AG09309 (cell line): ENCODE measurements at regions not wholly inside any gene's neighbourhood (a gene's known extent, or its start where the extent isn't known, plus 50 kb on each side); places are given as distances from the start of the nearest gene placed in this dataset.

ENCODE experiments used
- DNase-seq: peaks from one replicate; pipeline ENCODE4 v3.0.0-alpha.2; 2010; ENCODE audit warnings: low read depth
- H3K4me3 ChIP-seq: 2 replicates; pipeline ENCODE4 v1.5.1; 2011; ENCODE audit warnings: mild to moderate bottlenecking, low read depth, low read length, moderate library complexity; ENCODE audit not compliant: control insufficient read depth
- TF ChIP-seq, protein P1 (sequence below): IDR thresholded peaks from 2 replicates; pipeline ENCODE4 v1.5.1; 2011; ENCODE audit warnings: mild to moderate bottlenecking, low read depth, low read length, inconsistent platforms; ENCODE audit not compliant: insufficient read depth, control insufficient read depth; ENCODE audit errors: missing control alignments

DNA sequence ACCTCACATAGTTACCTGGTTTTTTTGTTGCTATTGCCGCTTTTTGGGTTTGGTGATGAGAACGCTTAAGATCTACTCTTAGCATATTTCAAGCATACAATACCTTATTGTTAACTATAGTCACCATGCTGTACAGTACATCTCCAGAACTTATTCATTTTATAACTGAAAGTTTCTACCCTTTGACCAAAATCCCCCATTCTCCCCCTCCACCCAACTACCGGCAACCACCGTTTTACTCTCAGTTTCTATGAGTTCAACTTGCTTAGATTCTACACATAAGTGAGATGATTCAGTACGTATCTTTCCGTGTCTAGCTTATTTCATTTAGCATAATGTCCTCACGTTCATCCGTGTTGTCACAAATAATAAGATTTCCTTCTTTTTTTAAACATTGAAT is 86.7 kb upstream of the IL6 start:
- DNase-seq = no peak
- no peak overlapping the region for H3K4me3 ChIP-seq
- TF ChIP-seq, protein P1, sequence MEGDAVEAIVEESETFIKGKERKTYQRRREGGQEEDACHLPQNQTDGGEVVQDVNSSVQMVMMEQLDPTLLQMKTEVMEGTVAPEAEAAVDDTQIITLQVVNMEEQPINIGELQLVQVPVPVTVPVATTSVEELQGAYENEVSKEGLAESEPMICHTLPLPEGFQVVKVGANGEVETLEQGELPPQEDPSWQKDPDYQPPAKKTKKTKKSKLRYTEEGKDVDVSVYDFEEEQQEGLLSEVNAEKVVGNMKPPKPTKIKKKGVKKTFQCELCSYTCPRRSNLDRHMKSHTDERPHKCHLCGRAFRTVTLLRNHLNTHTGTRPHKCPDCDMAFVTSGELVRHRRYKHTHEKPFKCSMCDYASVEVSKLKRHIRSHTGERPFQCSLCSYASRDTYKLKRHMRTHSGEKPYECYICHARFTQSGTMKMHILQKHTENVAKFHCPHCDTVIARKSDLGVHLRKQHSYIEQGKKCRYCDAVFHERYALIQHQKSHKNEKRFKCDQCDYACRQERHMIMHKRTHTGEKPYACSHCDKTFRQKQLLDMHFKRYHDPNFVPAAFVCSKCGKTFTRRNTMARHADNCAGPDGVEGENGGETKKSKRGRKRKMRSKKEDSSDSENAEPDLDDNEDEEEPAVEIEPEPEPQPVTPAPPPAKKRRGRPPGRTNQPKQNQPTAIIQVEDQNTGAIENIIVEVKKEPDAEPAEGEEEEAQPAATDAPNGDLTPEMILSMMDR = no peak

DNA sequence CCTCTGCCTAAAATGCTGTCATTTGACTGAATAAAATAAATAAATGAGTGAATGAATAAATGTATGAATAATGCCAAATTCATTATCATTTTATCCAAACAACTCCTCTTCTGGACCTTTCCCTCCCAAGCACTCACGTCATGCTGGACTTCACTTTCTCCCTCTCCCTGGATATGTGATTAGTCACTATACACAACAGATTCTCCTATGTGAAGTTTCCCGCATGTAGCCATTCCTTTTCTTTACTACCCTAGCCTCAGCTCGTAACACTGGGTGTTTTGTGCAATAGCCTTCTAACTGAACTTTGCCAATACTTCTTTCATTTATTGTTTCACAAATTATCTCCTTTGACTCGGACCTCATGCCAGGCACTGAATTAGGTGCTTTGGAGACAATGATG is 87.6 kb upstream of the IL6 start:
- H3K4me3 ChIP-seq = no peak overlapping the region
- no peak for DNase-seq
- TF ChIP-seq, protein P1 = no peak

DNA sequence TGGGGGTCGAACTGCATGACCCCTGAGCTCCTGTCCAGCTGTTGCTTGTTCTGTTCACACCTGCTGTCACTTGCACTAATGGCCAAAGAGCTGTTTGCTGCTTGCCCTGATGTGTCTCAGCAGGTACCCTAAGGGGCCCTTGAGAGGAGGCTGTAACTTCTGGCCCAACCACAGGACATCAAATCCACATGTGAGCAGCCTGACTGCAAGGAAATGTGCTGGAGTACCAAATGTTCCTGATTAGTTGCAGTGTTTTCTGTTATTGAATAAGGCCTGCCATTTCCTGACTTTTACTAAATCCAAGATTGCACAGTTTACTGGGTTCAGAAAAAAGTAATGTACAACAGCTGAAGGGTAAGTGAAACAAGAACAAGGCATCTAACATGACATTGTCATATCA is 91.7 kb upstream of the IL6 start:
- no peak for DNase-seq
- no peak overlapping the region for H3K4me3 ChIP-seq
- TF ChIP-seq, protein P1 = no peak

DNA sequence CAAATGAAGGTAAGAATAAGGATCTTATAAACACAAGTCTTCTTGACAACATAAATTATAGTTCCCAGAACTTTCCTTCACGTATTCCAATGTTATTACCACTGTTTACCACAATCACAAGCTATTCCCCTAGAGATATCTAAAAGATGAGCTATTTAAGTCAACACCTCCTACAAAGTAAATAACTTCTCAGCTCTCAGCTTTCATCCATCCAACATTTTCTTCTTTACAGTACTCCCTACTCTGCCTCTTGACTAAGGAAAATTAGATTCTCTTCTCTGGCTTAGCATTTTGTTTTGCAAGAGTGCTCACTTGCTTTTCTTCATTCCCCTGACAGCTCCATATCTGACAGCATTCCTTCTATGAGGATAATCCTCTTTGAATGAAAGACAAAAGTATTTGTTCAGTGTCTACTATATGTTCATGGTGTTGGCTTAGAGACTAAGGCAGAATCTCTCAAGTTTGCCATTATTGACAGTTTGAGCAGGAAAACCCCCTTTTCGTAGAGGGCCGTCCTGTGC is 93.0 kb upstream of the IL6 start:
- DNase-seq = no peak
- no peak overlapping the region for H3K4me3 ChIP-seq
- TF ChIP-seq, protein P1 = no peak

DNA sequence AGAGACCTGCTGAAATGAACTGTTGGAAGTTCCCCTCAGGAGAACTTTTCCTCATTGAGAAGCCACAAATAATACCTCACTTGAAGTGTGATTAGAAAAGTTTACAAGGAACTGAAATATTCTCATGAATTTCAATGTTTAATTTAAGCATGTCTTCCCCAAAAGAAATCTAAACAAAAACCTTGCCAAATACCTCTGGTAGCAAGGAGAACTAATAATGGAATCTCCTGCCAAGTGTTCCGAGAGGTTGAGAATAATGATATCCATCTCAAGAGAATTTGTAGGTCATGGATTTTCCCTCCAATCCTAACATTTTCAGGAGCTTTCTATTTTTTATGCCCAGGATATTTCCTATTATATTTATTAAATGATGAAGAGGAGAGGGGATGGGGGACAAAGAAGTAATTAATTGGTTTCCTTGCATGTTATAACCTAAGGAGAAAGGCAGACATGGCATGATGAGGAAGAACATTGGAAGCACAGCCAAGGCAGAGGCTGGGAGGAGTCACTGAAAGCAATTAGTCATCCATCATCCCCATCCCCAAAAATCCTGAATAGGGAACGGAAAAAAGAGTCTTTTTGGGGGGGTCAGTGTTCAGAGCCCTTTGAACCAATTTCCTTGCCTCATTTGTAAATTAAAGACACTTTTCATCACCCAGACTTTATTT is 93.6 kb upstream of the IL6 start:
- no peak for DNase-seq
- no peak overlapping the region for H3K4me3 ChIP-seq
- TF ChIP-seq, protein P1 = no peak

DNA sequence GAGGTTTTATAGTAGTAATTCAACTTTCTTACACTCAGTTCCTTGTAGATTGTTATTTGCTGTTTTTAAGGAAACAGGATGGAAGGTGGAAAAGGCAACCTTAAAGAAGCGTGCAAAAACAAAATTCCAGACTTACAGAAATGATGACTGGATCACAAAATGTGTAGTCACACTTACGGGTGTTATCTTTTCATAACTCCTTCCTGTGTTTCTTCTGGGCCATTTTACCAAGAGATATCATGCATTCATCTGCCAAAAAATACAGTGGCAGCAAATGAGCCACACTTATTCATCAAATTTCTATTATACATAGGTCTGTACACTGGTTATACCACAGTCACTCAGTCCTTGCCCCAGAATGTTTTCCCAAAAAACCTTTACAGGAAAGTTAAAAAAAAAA is 94.3 kb upstream of the IL6 start:
- TF ChIP-seq, protein P1 = no peak
- DNase-seq = no peak
- H3K4me3 ChIP-seq = no peak overlapping the region

DNA sequence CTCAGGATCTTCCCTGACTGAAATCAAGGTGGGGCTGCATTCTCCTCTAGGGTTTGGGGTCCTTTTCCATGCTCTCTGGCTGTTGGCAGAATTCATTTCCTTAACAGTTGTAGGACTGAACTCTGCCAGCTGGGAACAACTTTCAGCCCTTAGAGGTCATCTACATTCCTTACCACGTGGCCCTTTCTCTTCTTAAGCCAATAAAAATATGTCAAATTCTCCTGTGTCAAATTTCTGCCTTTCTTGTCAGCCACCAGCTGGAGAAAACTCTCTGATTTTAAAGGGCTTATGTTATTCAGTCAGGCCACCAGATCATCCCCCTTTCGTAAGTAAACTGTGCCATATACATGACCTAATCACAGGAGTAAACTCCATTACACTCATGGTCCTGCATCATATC is 95.3 kb upstream of the IL6 start:
- H3K4me3 ChIP-seq = no peak overlapping the region
- DNase-seq = no peak
- TF ChIP-seq, protein P1 = no peak
